H9 (cell line): ENCODE measurements at regions not wholly inside any gene's neighbourhood (a gene's known extent, or its start where the extent isn't known, plus 50 kb on each side); places are given as distances from the start of the nearest gene placed in this dataset.

Source experiments
- DNase-seq: peaks from one replicate; pipeline ENCODE4 v3.0.0-alpha.2; 2017
- H2AFZ ChIP-seq: one replicate; pipeline ENCODE4 v1.6.1; 2013; ENCODE audit warnings: mild to moderate bottlenecking, low read length, control low read depth, moderate library complexity
- H2AK5ac ChIP-seq: 2 replicates; pipeline ENCODE4 v1.6.1; 2013; ENCODE audit warnings: low read length, control low read depth, mixed read lengths; ENCODE audit not compliant: insufficient read length
- H2BK120ac ChIP-seq: one replicate; pipeline ENCODE4 v1.6.1; 2013; ENCODE audit warnings: low read depth, mild to moderate bottlenecking, low read length, control low read depth, inconsistent platforms; ENCODE audit not compliant: poor library complexity, severe bottlenecking
- H2BK12ac ChIP-seq: 2 replicates; pipeline ENCODE4 v1.6.1; 2013; ENCODE audit warnings: low read length, control low read depth, mixed read lengths, low read depth; ENCODE audit not compliant: insufficient read length
- H2BK15ac ChIP-seq: 2 replicates; pipeline ENCODE4 v1.6.1; 2013; ENCODE audit warnings: low read depth, low read length, control low read depth
- H2BK20ac ChIP-seq: one replicate; pipeline ENCODE4 v1.6.1; 2013; ENCODE audit warnings: low read depth, mild to moderate bottlenecking, low read length, control low read depth, inconsistent platforms; ENCODE audit not compliant: poor library complexity, severe bottlenecking
- H2BK5ac ChIP-seq: 2 replicates; pipeline ENCODE4 v1.6.1; 2013; ENCODE audit warnings: low read length, control low read depth, mixed read lengths; ENCODE audit not compliant: insufficient read length
- H3K14ac ChIP-seq: 2 replicates; pipeline ENCODE4 v1.6.1; 2013; ENCODE audit warnings: low read length, control low read depth; ENCODE audit not compliant: insufficient read depth
- H3K18ac ChIP-seq: 2 replicates; pipeline ENCODE4 v1.6.1; 2013; ENCODE audit warnings: low read depth, mild to moderate bottlenecking, mixed read lengths, low read length, control low read depth; ENCODE audit not compliant: insufficient read length
- H3K23ac ChIP-seq: 2 replicates; pipeline ENCODE4 v1.6.1; 2013; ENCODE audit warnings: low read length, control low read depth, mixed read lengths, low read depth; ENCODE audit not compliant: insufficient read length
- H3K23me2 ChIP-seq: 2 replicates; pipeline ENCODE4 v1.6.1; 2013; ENCODE audit warnings: low read depth, mild to moderate bottlenecking, mixed read lengths, low read length, control low read depth; ENCODE audit not compliant: insufficient read length, poor library complexity, severe bottlenecking
- H3K27ac ChIP-seq: 2 replicates; pipeline ENCODE4 v1.5.1; 2013; ENCODE audit warnings: low read length, control low read depth, mixed read lengths, low read depth; ENCODE audit not compliant: insufficient read length
- H3K27me3 ChIP-seq: 2 replicates; pipeline ENCODE4 v1.6.1; 2013; ENCODE audit warnings: low read length, control low read depth, inconsistent platforms; ENCODE audit not compliant: insufficient read depth
- H3K4ac ChIP-seq: 2 replicates; pipeline ENCODE4 v1.6.1; 2013; ENCODE audit warnings: low read depth, mild to moderate bottlenecking, control low read depth, inconsistent platforms, low read length, moderate library complexity
- H3K4me1 ChIP-seq: 2 replicates; pipeline ENCODE4 v1.6.1; 2013; ENCODE audit warnings: low read length, control low read depth, inconsistent platforms; ENCODE audit not compliant: insufficient read depth
- H3K4me2 ChIP-seq: 2 replicates; pipeline ENCODE4 v1.6.1; 2013; ENCODE audit warnings: low read length, control low read depth, mixed read lengths; ENCODE audit not compliant: insufficient read length, insufficient read depth
- H3K56ac ChIP-seq: 2 replicates; pipeline ENCODE4 v1.6.1; 2013; ENCODE audit warnings: low read depth, mild to moderate bottlenecking, mixed read lengths, low read length, control low read depth; ENCODE audit not compliant: insufficient read length
- H3K79me1 ChIP-seq: 2 replicates; pipeline ENCODE4 v1.6.1; 2013; ENCODE audit warnings: low read depth, mild to moderate bottlenecking, moderate library complexity, low read length, control low read depth, inconsistent platforms; ENCODE audit not compliant: insufficient read depth, poor library complexity, severe bottlenecking
- H3K79me2 ChIP-seq: 2 replicates; pipeline ENCODE4 v1.6.1; 2013; ENCODE audit warnings: low read length, control low read depth, inconsistent platforms; ENCODE audit not compliant: insufficient read depth
- H3K9ac ChIP-seq: 2 replicates; pipeline ENCODE4 v1.6.1; 2013; ENCODE audit warnings: low read length, control low read depth, mixed read lengths; ENCODE audit not compliant: insufficient read length; ENCODE audit errors: extremely low read depth
- H3K9me3 ChIP-seq: one replicate; pipeline ENCODE4 v1.6.1; 2013; ENCODE audit warnings: low read depth, low read length, inconsistent platforms; ENCODE audit not compliant: control insufficient read depth
- H3T11ph ChIP-seq: one replicate; pipeline ENCODE4 v1.6.1; 2013; ENCODE audit warnings: mild to moderate bottlenecking, low read length, control low read depth, inconsistent platforms
- H4K20me1 ChIP-seq: one replicate; pipeline ENCODE4 v1.6.1; 2013; ENCODE audit not compliant: control insufficient read depth, insufficient read length, insufficient read depth
- H4K5ac ChIP-seq: 2 replicates; pipeline ENCODE4 v1.6.1; 2013; ENCODE audit warnings: low read depth, mild to moderate bottlenecking, mixed read lengths, low read length, control low read depth; ENCODE audit not compliant: insufficient read length
- H4K8ac ChIP-seq: replicated peaks from 2 replicates; pipeline ENCODE4 v1.6.1; 2013; ENCODE audit warnings: low read length, control low read depth, mixed read lengths, low read depth; ENCODE audit not compliant: insufficient read length
- H4K91ac ChIP-seq: 2 replicates; pipeline ENCODE4 v1.6.1; 2013; ENCODE audit warnings: low read depth, mild to moderate bottlenecking, moderate library complexity, mixed read lengths, low read length, control low read depth; ENCODE audit not compliant: insufficient read length
- H3K27ac Mint-ChIP-seq, 3 experiments: 2 replicates in 2 of 3; 3 replicates in 1 of 3; pipeline ENCODE4 v1.8.0; 2020 to 2021; ENCODE audit warnings: mixed read lengths in 3 of 3, mild to moderate bottlenecking in 1 of 3, moderate library complexity in 1 of 3
- H3K27me3 Mint-ChIP-seq: 2 replicates; pipeline ENCODE4 v1.8.0; 2021; ENCODE audit warnings: low read depth, mild to moderate bottlenecking, moderate library complexity, mixed read lengths
- H3K36me3 Mint-ChIP-seq, 3 experiments: 2 replicates in 2 of 3; 3 replicates in 1 of 3; pipeline ENCODE4 v1.8.0; 2020 to 2021; ENCODE audit warnings: low read depth in 3 of 3, mixed read lengths in 3 of 3; ENCODE audit not compliant: insufficient read depth in 1 of 3
- H3K4me1 Mint-ChIP-seq, 2 experiments: 2 replicates each; pipeline ENCODE4 v1.8.0; 2020; ENCODE audit warnings: mixed read lengths in 2 of 2
- H3K4me3 Mint-ChIP-seq, 2 experiments: 2 replicates in 1 of 2; 3 replicates in 1 of 2; pipeline ENCODE4 v1.8.0; 2020 to 2021; ENCODE audit warnings: mild to moderate bottlenecking in 2 of 2, mixed read lengths in 2 of 2, moderate library complexity in 1 of 2
- H3K9me3 Mint-ChIP-seq, 2 experiments: 2 replicates in 1 of 2; 3 replicates in 1 of 2; pipeline ENCODE4 v1.8.0; 2020; ENCODE audit warnings: mild to moderate bottlenecking in 2 of 2, mixed read lengths in 2 of 2, moderate library complexity in 1 of 2
- CTCF ChIP-seq: fragments of 200-600 bp; sonication (generic); conservative IDR thresholded peaks from 3 replicates; pipeline ENCODE4 v1.8.0; 2021; ENCODE audit warnings: antibody characterized with exemption, mild to moderate bottlenecking
- WGBS: extraction: QIAGEN DNeasy Blood & Tissue Kit; methylation state at CpG from one replicate; pipeline ENCODE4 v1.1.7; 2013; ENCODE audit warnings: missing lambda C conversion rate, low lambda C conversion rate, mixed read lengths; ENCODE audit not compliant: insufficient read length; ENCODE audit errors: extremely low coverage; 5-methylcytosine and 5-hydroxymethylcytosine counted together

- no peak overlapping the region for H3K4me3 Mint-ChIP-seq
- H3K79me2 ChIP-seq = no peaks in the 10 kb centered on the region
- H2BK20ac ChIP-seq = no peak overlapping the region
- H3K9ac ChIP-seq = no peak overlapping the region
- no peaks in the 10 kb centered on the region for H3K4me1 ChIP-seq
- no peak overlapping the region for H2BK120ac ChIP-seq
- H4K20me1 ChIP-seq = no peaks in the 10 kb centered on the region
- no peak overlapping the region for H2BK5ac ChIP-seq
- no peaks in the 10 kb centered on the region; a peak in 1 of 7 replicates for H3K36me3 Mint-ChIP-seq
- no peaks in the 10 kb centered on the region for H3K4me1 Mint-ChIP-seq
- TF ChIP-seq CTCF = no peak
- no peaks in the 10 kb centered on the region for H3K79me1 ChIP-seq
- no peak overlapping the region for H4K91ac ChIP-seq
- H3T11ph ChIP-seq = no peak overlapping the region
- H3K27ac Mint-ChIP-seq = no peak overlapping the region
- no peaks in the 10 kb centered on the region for H3K23me2 ChIP-seq
- no peaks in the 10 kb centered on the region for H3K27me3 Mint-ChIP-seq
- no peak overlapping the region for H2AK5ac ChIP-seq
- no peak overlapping the region for H4K8ac ChIP-seq
- no peak overlapping the region for H3K4ac ChIP-seq
- no peak overlapping the region for H2BK12ac ChIP-seq
- DNase-seq = no peak
- no peak overlapping the region for H3K27ac ChIP-seq
- no peaks in the 10 kb centered on the region for H3K27me3 ChIP-seq
- no peaks in the 10 kb centered on the region for H3K9me3 ChIP-seq
- no peak overlapping the region for H3K18ac ChIP-seq
- H3K14ac ChIP-seq = no peak overlapping the region
- no peak overlapping the region for H2AFZ ChIP-seq
- H3K23ac ChIP-seq = no peak overlapping the region
- H3K9me3 Mint-ChIP-seq = no peaks in the 10 kb centered on the region
- no peak overlapping the region for H3K56ac ChIP-seq
- WGBS = no CpG with 5 or more reads among the region's 3 CpGs
- H3K4me2 ChIP-seq = no peak overlapping the region
- H4K5ac ChIP-seq = no peak overlapping the region
- H2BK15ac ChIP-seq = no peak overlapping the region
Measured at GRCh38 chr4:11483046-11483445, 54.4 kb upstream of the HS3ST1 start.
